Neural cell (in vitro differentiated cells): ENCODE measurements at regions not wholly inside any gene's neighbourhood (a gene's known extent, or its start where the extent isn't known, plus 50 kb on each side); places are given as distances from the start of the nearest gene placed in this dataset.

ENCODE experiments used
- CTCF ChIP-seq: fragments of 450-650 bp; IDR thresholded peaks from 2 replicates; pipeline ENCODE4 v1.5.1; 2014; ENCODE audit warnings: antibody characterized with exemption, mild to moderate bottlenecking, moderate library complexity; ENCODE audit not compliant: poor library complexity, severe bottlenecking
- EP300 ChIP-seq: fragments of 450-650 bp; conservative IDR thresholded peaks from 2 replicates; pipeline ENCODE4 v1.6.1; 2014; ENCODE audit warnings: antibody characterized with exemption, mild to moderate bottlenecking, moderate library complexity; ENCODE audit not compliant: poor library complexity, severe bottlenecking
- MXI1 ChIP-seq: fragments of 450-650 bp; conservative IDR thresholded peaks from 2 replicates; pipeline ENCODE4 v1.6.1; 2014; ENCODE audit warnings: antibody characterized with exemption, mild to moderate bottlenecking; ENCODE audit not compliant: poor library complexity, severe bottlenecking
- RAD21 ChIP-seq: fragments of 450-650 bp; conservative IDR thresholded peaks from 2 replicates; pipeline ENCODE4 v1.6.1; 2014; ENCODE audit warnings: antibody characterized with exemption, mild to moderate bottlenecking, moderate library complexity

DNA sequence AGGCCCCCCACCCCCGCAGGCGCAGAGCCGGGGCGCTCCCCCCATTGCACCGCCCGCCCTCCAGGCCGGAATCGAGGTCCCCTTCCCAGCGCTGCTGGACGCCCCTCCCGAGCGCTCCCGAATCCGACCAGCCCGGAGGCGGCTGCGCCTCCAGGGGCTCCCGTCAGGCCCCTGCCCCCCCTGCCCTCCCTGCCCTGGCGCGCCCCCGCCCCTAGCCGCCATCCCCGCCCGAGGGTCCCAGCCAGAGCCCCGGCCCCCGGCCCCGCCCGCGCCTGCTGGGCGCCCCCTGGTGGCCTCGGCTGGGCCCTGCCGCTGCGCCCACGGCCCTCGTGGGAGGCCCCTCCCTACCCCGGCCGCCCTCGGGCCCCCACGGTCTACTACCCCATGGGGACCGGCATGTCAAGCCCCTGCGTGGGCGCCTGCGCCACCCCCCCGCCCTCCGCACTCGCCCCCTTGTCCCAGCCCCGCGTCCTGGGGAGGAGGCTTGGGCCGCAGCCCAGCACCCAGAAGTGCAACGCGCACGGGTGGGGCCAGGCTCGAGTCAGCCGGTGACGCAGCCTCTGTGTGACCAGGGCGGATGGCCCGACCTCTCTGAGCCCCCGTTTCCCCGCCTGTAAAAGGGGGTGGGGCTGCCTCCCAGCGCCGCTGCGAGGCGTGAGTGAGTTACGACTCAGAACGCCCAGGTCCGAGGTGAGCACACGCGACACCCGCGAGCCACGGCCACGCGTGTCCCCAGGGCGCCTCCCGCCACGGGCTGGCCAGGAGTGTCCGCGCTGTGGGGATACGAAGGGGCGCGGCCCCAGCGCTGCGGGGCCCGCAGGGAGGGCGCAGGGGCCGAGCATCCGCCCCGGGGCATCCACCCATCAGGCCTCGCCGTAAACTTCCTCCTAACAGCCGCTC lies 104.9 kb downstream of the FAM53A start:
- TF ChIP-seq RAD21 (no peak), CTCF (no peak), MXI1 (no peak), EP300 (no peak)
